ENCODE measurements at regions not wholly inside any gene's neighbourhood (a gene's known extent, or its start where the extent isn't known, plus 50 kb on each side); places are given as distances from the start of the nearest gene placed in this dataset.
"Not testable (repeated sequence)": the region's sequence is repeated elsewhere in the genome, so short reads cannot be mapped to it uniquely, and the experiment has no call there.

DNA sequence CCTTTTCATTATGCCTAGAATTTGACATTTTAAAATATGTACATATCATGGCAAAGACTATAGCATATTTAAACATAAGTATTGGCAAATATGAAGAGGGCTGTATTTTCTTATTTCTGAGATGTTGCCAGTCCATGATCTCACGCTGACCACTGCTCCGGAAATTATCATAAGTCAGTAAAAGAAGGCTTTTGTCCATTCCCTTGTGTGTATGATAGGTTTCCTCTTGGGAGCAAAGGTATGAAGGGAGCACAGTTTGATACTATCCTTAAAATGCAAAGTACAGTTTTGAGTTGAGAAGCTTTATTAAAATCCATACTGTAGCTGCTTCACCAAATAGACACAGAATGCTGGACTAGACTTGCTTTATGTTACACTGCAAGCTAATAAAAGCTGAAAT is 52.6 kb upstream of the AGA start:
- no peak for DNase-seq (ENCODE audit: low spot score)

DNA sequence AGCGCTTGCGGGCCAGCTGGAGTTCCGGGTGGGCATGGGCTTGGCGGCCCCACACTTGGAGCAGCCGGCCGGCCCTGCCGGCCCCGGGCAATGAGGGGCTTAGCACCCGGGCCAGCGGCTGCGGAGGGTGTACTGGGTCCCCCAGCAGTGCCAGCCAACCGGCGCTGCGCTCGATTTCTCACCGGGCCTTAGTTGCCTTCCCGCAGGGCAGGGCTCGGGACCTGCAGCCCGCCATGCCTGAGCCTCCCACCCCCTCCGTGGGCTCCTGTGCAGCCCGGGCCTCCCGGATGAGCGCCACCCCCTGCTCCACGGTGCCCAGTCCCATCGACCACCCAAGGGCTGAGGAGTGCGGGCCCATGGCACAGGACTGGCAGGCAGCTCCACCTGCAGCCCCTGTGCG is 53.4 kb upstream of the AGA start:
- not testable (repeated sequence) for DNase-seq (ENCODE audit: low spot score)

GRCh38 chr4:177499537-177499936 is 57.3 kb upstream of the AGA start:
- no peak for DNase-seq (ENCODE audit: low spot score)

DNA sequence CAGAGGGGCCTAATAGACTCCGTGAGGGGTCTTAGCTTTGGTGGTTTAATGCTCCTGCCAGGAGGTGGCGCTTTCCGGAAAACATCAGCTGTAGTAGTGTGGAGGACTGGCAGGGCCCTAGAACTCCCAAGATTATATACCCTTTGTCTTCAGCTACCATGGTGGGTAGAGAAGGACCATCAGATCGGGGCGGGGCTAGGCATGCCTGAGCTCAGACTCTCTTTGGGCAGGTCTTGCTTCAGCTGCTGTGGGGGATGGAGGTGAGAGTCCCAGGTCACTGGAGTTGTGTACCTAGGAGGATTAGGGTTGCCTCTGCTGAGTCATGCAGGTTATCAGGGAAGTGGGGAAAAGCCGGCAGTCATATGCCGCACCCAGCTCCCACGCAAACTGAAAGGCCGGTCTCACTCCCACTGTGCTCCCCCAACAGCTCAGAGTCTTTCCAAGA is 63.0 kb upstream of the AGA start:
- no peak for DNase-seq (ENCODE audit: low spot score)

DNA sequence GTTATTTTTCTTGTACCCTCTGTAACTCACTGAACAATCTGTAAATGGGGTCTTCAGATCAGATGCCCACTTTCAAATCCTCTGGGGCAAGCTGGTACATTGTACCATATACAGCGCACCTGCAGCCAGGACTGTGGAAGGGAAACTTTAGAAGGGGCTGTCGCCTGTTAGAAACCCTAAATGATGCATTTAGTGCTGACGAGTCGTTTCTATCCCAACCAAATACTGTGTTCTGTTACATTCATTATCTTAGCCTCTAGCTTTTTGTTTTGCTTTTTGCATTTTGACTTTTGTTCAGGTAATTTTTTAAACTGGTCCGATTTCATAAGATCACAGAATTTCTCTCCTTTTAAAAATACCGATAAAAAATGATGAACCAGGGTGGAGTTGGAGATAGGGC is 66.4 kb upstream of the AGA start:
- DNase-seq (ENCODE audit: low spot score): no peak

DNA sequence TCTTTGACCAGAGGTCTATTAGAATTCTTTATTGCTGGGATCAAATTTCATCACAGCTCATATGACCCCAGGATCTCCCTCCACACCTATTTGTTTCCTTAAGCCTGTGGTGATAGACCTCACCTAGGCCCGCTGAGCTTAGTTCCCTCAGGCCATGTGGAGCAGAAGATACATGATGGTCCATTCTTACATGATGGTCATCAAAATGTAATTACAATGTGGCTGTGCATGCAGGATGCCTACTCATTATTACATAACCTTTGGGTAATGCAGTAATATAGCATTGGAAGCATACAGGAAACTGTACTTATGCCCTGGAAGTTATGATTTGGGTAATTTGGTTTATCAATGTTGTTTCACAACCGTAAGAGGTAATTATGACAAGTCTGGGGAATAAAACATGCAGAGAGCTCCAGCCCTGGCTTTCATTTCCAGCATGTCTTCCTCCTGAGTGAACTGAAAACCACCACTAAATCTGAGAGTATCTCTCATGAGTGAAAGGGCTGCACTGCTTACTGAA is 67.0 kb upstream of the AGA start:
- DNase-seq (ENCODE audit: low spot score): no peak

DNA sequence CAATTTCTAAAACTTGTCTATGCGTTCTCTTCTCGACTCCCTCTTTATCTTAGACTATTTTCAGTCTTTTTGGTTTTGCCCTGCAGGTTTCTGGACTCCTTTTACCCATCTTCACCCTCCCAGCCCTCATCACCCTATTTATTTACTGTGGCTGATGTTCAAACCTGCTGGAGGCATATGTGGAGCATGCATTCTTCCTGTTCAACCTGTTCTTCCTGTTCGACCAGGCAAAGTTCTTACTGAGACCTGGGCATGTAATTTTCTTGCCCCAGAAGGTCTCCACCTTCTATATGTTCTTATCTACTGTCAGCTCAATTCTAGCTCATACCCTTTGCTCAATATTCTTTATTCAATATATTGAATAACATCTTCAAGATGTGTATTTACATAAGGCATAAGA is 69.4 kb upstream of the AGA start:
- DNase-seq (ENCODE audit: low spot score): no peak

- no peak for DNase-seq (ENCODE audit: low spot score)
Observed at GRCh38 chr4:177512646-177513045, 70.4 kb upstream of the AGA start.

DNA sequence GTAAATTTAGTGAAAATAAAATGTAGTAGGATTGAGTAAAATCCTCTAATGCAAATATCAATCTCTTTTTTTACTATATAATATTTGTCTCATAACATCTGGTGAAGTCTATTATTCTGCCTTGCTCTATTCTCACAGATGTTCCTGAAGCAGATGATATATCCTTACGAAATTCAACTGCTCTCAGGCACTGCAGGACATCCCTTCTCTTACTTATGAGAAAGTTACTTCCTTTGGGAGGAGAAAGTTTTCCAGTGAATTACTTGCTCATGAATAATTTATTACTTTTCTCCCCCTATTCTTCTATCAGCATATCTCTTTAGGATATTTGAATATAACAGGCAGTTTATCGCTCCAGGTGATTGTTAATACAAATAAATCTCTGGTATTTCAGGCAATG is 75.6 kb upstream of the AGA start:
- no peak for DNase-seq (ENCODE audit: low spot score)

- no peak for DNase-seq (ENCODE audit: low spot score)
Observed at GRCh38 chr4:177519481-177520260, 77.4 kb upstream of the AGA start.

DNA sequence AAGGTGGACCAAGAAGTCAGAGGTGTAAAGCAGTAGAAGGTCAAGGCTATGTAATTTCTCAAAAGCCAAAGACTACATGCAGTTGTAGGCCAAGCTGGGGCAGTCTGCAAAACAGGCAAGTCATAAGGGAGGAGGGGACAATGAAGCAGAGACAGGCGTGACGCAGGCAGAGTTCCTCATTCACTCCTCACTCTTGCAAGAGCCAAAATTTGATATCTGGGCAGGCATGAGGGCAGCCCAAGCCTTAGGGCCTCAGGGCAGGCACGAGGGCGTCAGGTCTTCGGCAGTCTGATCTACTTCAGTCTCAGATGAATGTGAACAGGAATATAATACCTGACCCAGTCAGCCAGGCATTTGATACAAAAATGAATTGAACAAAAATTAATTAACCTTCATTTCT is 86.4 kb upstream of the AGA start:
- no peak for DNase-seq (ENCODE audit: low spot score)

DNA sequence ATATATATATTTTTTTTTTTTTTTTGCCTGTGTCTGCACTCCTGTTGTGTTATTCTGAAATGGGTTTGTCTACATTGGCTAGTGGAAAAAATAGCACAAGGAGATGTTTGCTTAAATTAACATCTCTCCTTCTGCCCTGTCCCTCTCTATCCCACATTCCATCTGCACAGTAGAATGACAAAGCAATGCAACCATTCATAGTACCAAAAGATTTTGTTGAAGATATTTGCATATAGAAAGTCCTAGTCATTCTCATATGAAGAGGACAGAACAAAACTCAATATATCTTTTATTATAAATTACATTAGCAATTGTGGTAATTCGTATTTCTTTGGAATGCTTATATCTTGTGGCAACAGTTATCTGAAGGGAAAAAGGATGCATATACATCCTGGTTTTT is 88.3 kb upstream of the AGA start:
- no peak for DNase-seq (ENCODE audit: low spot score)

DNA sequence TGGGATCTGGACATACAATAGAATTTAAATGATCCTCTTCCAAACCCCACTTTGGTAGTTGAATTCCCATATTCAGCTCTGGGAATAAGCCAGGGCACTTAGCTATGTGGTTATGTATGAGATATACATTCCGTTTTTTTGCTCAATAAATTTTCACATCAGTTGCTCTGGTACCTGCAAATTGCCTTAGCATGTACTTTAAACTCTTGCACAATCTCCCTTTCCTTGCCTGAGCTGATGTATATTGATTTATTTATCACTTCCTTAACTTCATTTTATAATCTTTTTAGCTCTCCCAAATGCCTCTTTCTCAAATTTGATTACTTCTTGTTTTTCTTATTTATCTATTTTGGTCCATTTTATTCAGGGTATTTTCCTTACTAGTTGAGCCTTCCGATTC is 90.1 kb upstream of the AGA start:
- DNase-seq (ENCODE audit: low spot score): no peak

DNA sequence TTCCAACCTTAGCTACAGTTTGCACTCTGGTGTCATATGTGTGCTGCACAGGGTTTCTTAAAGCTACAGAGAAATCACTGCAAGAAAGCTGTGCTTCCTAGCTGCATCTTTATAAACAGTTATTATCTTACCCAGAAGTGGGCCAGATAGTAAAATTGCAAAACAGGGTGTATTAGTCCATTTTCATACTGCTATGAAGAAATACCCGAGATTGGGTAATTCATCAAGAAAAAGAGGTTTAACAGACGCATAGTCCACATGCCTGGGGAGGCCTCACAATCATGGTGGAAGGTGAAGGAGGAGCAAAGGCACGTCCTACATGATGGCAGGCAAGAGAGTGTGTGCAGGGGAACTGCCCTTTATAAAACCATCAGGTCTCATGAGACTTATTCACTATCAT is 92.6 kb upstream of the AGA start:
- not testable (repeated sequence) for DNase-seq (ENCODE audit: low spot score)

- peak; percentile 4 for DNase-seq (ENCODE audit: low spot score)
Observed at GRCh38 chr4:177546745-177547144, 104.5 kb upstream of the AGA start.

GRCh38 chr4:177547985-177548384 is 105.7 kb upstream of the AGA start:
- no peak for DNase-seq (ENCODE audit: low spot score)

GRCh38 chr4:177555007-177555574 is 112.9 kb upstream of the AGA start:
- peak; percentile 23 for DNase-seq (ENCODE audit: low spot score)

DNA sequence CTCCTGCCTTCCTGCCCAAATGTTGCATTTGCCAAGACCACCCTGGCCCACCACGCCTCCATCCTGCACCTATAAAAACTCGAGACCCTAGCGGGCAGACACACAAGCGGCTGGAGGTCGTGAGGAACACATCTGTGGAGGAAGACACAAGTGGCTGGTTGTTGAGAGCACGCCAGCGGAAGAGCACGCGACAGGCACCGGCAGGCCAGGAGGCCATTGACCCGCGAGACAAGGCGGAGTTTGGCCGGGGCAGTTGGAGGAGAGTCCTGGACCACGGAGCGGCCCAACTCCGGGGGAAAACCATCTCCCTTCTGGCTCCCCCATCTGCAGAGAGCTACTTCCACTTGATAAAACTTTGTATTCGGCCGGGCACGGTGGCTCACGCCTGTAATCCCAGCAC is 115.2 kb upstream of the AGA start:
- no peak for DNase-seq (ENCODE audit: low spot score)

GRCh38 chr4:177558995-177559394 is 116.8 kb upstream of the AGA start:
- no peak for DNase-seq (ENCODE audit: low spot score)

DNA sequence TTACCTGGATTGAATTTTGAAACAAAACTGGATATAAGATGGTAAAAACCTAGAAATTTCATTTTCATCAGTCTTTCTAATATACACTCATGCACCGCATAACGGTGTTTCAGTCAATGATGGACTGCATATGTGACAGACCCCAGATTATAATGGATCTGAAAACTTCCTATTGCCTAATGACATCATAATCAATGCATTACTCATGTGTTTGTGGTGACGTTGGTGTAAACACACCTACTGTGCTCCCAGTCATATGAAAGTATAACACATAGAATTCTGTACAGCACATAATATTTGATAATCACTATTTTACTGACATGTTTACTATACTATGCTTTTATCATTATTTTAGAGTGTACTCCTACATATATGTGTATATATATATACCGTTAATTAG is 119.9 kb upstream of the AGA start:
- no peak for DNase-seq (ENCODE audit: low spot score)

GRCh38 chr4:177562859-177563258 is 120.6 kb upstream of the AGA start:
- no peak for DNase-seq (ENCODE audit: low spot score)

DNA sequence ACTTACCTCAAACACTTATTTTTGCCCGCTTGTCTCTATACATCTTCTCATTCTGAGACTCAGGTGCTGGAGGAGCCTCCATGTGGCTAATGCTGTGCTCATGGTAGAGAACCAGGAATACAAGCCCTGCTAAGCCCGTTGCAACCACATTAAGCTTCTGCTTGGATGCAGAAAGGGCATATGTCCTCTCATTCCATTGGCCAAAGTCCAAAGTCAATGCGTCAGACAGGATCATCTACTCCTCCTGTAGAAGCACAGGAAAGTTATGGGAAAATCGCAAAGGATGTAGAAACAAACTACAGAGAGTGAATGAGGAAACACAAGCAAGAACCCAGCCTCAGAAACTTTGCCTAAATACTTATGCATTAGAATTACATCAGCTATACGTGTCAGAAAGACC is 124.5 kb upstream of the AGA start:
- DNase-seq (ENCODE audit: low spot score): no peak

DNA sequence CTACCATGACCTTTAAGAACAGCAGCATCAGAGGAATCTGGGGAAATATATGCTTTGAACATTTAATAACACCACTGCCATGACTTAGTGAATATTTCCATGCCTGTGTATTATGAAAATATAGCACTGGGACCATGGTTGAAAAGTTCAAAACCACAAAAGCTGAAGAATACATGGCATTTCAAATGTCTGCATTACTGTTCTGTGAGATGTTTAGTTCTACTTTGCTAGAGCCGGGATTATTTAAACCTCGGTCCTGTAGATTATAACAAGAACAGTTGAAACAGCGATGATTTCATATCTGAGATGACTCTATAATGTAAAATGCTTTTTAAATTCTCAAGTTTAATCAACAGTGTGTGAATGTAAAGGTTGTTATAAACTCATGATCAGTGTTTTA is 126.7 kb upstream of the AGA start:
- no peak for DNase-seq (ENCODE audit: low spot score)

GRCh38 chr4:177569434-177569833 is 127.2 kb upstream of the AGA start:
- no peak for DNase-seq (ENCODE audit: low spot score)

Measured in kidney capillary endothelial cell (primary cell).